ENCODE measurements at regions not wholly inside any gene's neighbourhood (a gene's known extent, or its start where the extent isn't known, plus 50 kb on each side); places are given as distances from the start of the nearest gene placed in this dataset.

- Histone ChIP-seq H3K4me2 (ENCODE audit: low read length, poor library complexity, severe bottlenecking) (no peak overlapping the region), H4K8ac (ENCODE audit: low read length) (no peak overlapping the region)
- no CpG with 5 or more reads among the region's 2 CpGs for WGBS
Measured at GRCh38 chr6:75546381-75546780, 52.8 kb upstream of the FILIP1 start.

GRCh38 chr6:75550544-75551167 is 51.0 kb upstream of the SENP6 start:
- H2BK120ac ChIP-seq (ENCODE audit: low read depth, low read length): no peak overlapping the region
- H3K79me1 ChIP-seq (replicated peaks; ENCODE audit: low read length, poor library complexity, severe bottlenecking): no peaks in the 10 kb centered on the region
- peak; percentile 45 for DNase-seq

More at GRCh38 chr6:75546381-75546780, 52.8 kb upstream of the FILIP1 start:
- H2BK15ac ChIP-seq (ENCODE audit: low read depth, poor library complexity, severe bottlenecking): no peak overlapping the region
- H3K4me1 ChIP-seq (ENCODE audit: control insufficient read depth, insufficient read depth, low read depth, low read length): no peaks in the 10 kb centered on the region
- H3K4ac ChIP-seq (ENCODE audit: low read depth in 1 of 2, low read length in 2 of 2): no peak overlapping the region
- H3K79me1 ChIP-seq (replicated peaks; ENCODE audit: low read length, poor library complexity, severe bottlenecking): no peaks in the 10 kb centered on the region
- DNase-seq: peak; percentile 50
- H3K27me3 ChIP-seq (ENCODE audit: control insufficient read depth in 1 of 2, insufficient read depth in 1 of 2, low read length in 2 of 2): no peaks in the 10 kb centered on the region
- H3K27ac ChIP-seq (ENCODE audit: low read length, poor library complexity, severe bottlenecking): no peak overlapping the region
- no peak overlapping the region for H3K14ac ChIP-seq (ENCODE audit: low read length in 2 of 2)
- no peak overlapping the region for H2AFZ ChIP-seq (ENCODE audit: low read depth, low read length)
- H3K4me3 ChIP-seq (ENCODE audit: insufficient read depth in 1 of 2, low read depth in 1 of 2, low read length in 2 of 2): no peak overlapping the region
- no peaks in the 10 kb centered on the region for H3K9me3 ChIP-seq (ENCODE audit: control insufficient read depth, low read length)
- H2BK120ac ChIP-seq (ENCODE audit: low read depth, low read length): no peak overlapping the region
- H3K36me3 ChIP-seq (ENCODE audit: control insufficient read depth in 1 of 2, insufficient read depth in 2 of 2, low read depth in 1 of 2, low read length in 2 of 2): no peaks in the 10 kb centered on the region
- no peak overlapping the region for H4K91ac ChIP-seq (ENCODE audit: low read length)
- no peak overlapping the region for H2BK12ac ChIP-seq (ENCODE audit: low read length in 2 of 2)
- H2AK5ac ChIP-seq (ENCODE audit: low read length, severe bottlenecking): no peak overlapping the region
- H2BK5ac ChIP-seq (ENCODE audit: low read depth, low read length, poor library complexity, severe bottlenecking): no peak overlapping the region
- H3K23ac ChIP-seq (ENCODE audit: low read length in 2 of 2): no peak overlapping the region
- no peak overlapping the region for H3K9ac ChIP-seq (ENCODE audit: low read length)
- H3K18ac ChIP-seq (ENCODE audit: low read depth in 1 of 2, low read length in 2 of 2): no peak overlapping the region

GRCh38 chr6:75551367-75551952 is 50.2 kb upstream of the SENP6 start:
- Histone ChIP-seq H3K4ac (ENCODE audit: low read depth in 1 of 2, low read length in 2 of 2) (no peak overlapping the region), H3K4me3 (ENCODE audit: insufficient read depth in 1 of 2, low read depth in 1 of 2, low read length in 2 of 2) (no peak overlapping the region), H3K9ac (ENCODE audit: low read length) (no peak overlapping the region), H4K91ac (ENCODE audit: low read length) (no peak overlapping the region), H3K27ac (ENCODE audit: low read length, poor library complexity, severe bottlenecking) (no peak overlapping the region), H3K18ac (ENCODE audit: low read depth in 1 of 2, low read length in 2 of 2) (no peak overlapping the region), H4K8ac (ENCODE audit: low read length) (no peak overlapping the region), H3K9me3 (ENCODE audit: control insufficient read depth, low read length) (no peaks in the 10 kb centered on the region), H3K23ac (ENCODE audit: low read length in 2 of 2) (no peak overlapping the region), H3K27me3 (ENCODE audit: control insufficient read depth in 1 of 2, insufficient read depth in 1 of 2, low read length in 2 of 2) (no peaks in the 10 kb centered on the region), H3K14ac (ENCODE audit: low read length in 2 of 2) (no peak overlapping the region), H2BK120ac (ENCODE audit: low read depth, low read length) (no peak overlapping the region), H2AFZ (ENCODE audit: low read depth, low read length) (no peak overlapping the region), H2BK12ac (ENCODE audit: low read length in 2 of 2) (no peak overlapping the region), H2BK15ac (ENCODE audit: low read depth, poor library complexity, severe bottlenecking) (no peak overlapping the region), H3K79me1 (replicated peaks; ENCODE audit: low read length, poor library complexity, severe bottlenecking) (no peaks in the 10 kb centered on the region), H3K36me3 (ENCODE audit: control insufficient read depth in 1 of 2, insufficient read depth in 2 of 2, low read depth in 1 of 2, low read length in 2 of 2) (no peaks in the 10 kb centered on the region), H3K4me2 (ENCODE audit: low read length, poor library complexity, severe bottlenecking) (no peak overlapping the region), H2BK5ac (ENCODE audit: low read depth, low read length, poor library complexity, severe bottlenecking) (peak overlapping the region; percentile 19), H3K4me1 (ENCODE audit: control insufficient read depth, insufficient read depth, low read depth, low read length) (no peaks in the 10 kb centered on the region), H2AK5ac (ENCODE audit: low read length, severe bottlenecking) (no peak overlapping the region)
- WGBS: 97% methylated on average over 2 of the region's 2 CpGs
- no peak for DNase-seq

More at GRCh38 chr6:75550544-75551167, 51.0 kb upstream of the SENP6 start:
- no peaks in the 10 kb centered on the region for H3K9me3 ChIP-seq (ENCODE audit: control insufficient read depth, low read length)
- H3K4me3 ChIP-seq (ENCODE audit: insufficient read depth in 1 of 2, low read depth in 1 of 2, low read length in 2 of 2): no peak overlapping the region
- no peak overlapping the region for H3K27ac ChIP-seq (ENCODE audit: low read length, poor library complexity, severe bottlenecking)
- no peak overlapping the region for H2BK12ac ChIP-seq (ENCODE audit: low read length in 2 of 2)
- H2BK15ac ChIP-seq (ENCODE audit: low read depth, poor library complexity, severe bottlenecking): no peak overlapping the region
- H3K27me3 ChIP-seq (ENCODE audit: control insufficient read depth in 1 of 2, insufficient read depth in 1 of 2, low read length in 2 of 2): no peaks in the 10 kb centered on the region
- no peak overlapping the region for H3K14ac ChIP-seq (ENCODE audit: low read length in 2 of 2)
- no peaks in the 10 kb centered on the region for H3K4me1 ChIP-seq (ENCODE audit: control insufficient read depth, insufficient read depth, low read depth, low read length)
- no peak overlapping the region for H2BK5ac ChIP-seq (ENCODE audit: low read depth, low read length, poor library complexity, severe bottlenecking)
- H3K4me2 ChIP-seq (ENCODE audit: low read length, poor library complexity, severe bottlenecking): no peak overlapping the region
- no peak overlapping the region for H3K18ac ChIP-seq (ENCODE audit: low read depth in 1 of 2, low read length in 2 of 2)
- no peak overlapping the region for H2AK5ac ChIP-seq (ENCODE audit: low read length, severe bottlenecking)
- no peak overlapping the region for H4K91ac ChIP-seq (ENCODE audit: low read length)
- no peak overlapping the region for H2AFZ ChIP-seq (ENCODE audit: low read depth, low read length)
- H4K8ac ChIP-seq (ENCODE audit: low read length): no peak overlapping the region
- H3K36me3 ChIP-seq (ENCODE audit: control insufficient read depth in 1 of 2, insufficient read depth in 2 of 2, low read depth in 1 of 2, low read length in 2 of 2): no peaks in the 10 kb centered on the region
- H3K9ac ChIP-seq (ENCODE audit: low read length): no peak overlapping the region
- no peak overlapping the region for H3K23ac ChIP-seq (ENCODE audit: low read length in 2 of 2)
- no peak overlapping the region for H3K4ac ChIP-seq (ENCODE audit: low read depth in 1 of 2, low read length in 2 of 2)

Data from mesenchymal stem cell (in vitro differentiated cells and primary cell).